NCI-H526 treated with DMSO at 0.1 percent for 48 hours (cell line): ENCODE measurements at regions not wholly inside any gene's neighbourhood (a gene's known extent, or its start where the extent isn't known, plus 50 kb on each side); places are given as distances from the start of the nearest gene placed in this dataset.
A peak's percentile ranks its signal among the peaks of the same experiment; 100 is the strongest.

Source experiments
- DNase-seq: peaks from one replicate; lab custom pipeline; 2025; lab: John Stamatoyannopoulos, UW

DNA sequence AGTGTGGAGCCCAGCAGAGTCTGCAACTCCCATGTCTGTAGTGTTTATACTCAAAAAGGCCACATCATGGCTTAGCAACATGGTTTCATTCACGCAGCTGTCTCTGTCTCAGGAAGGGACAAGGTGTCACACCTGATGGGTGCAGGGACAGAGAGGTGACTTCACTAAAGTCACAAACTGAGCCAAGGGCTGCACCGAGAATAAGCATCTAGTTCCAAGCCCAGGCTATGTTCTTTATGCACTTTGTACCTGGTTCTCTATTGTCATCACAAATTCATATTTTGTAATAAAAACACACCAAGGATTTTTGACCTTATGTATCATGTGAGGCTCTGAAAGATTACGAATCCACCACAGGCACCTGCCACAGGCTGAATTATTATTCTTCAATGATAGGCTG lies 64.9 kb upstream of the STK32A start:
- no peak for DNase-seq

DNA sequence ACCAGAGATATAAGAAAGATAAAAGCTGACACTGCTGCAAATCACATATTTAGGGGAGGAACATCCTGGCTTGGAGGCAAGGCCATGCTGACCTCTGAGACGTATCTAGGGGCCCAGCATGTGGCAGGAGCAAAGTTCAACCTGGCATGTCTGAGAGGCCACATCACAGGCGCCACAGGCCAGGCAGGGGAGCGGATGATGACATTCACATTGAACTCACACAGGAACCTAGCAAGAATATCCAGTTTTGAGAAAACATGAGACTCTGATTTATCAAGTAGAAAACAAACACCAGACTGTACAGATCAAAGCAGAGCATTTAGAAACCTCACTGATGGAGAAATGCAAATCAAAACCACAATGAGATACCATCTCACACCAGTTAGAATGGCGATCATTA lies 64.2 kb upstream of the STK32A start:
- DNase-seq, result peak; percentile 17

GRCh38 chr5:147174671-147175265 lies 60.1 kb upstream of the STK32A start:
- DNase-seq, result no peak

- no peak for DNase-seq
Measured at GRCh38 chr5:147175516-147176097, 59.2 kb upstream of the STK32A start.

DNA sequence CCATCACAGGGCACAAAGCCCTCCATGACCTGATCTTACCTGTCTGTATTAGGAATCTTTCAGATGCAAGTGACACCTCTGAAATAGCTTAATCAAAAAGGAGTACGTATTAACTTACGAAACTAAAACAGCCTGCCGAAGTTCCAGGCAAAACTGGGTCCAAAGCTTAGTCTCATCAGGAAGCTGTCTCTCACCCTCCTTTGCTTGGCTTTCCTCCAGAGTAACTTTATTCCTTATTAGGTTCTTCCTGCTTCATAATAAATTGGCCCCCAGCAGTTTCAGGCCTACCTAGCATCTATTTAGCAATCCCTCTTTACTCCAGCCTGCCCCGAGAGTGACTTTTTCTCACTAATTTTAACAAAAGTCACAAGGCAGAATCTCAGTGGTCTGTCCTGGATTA lies 58.4 kb upstream of the STK32A start:
- DNase-seq, result no peak

- DNase-seq, result no peak
Measured at GRCh38 chr5:147177125-147177840, 57.5 kb upstream of the STK32A start.

DNA sequence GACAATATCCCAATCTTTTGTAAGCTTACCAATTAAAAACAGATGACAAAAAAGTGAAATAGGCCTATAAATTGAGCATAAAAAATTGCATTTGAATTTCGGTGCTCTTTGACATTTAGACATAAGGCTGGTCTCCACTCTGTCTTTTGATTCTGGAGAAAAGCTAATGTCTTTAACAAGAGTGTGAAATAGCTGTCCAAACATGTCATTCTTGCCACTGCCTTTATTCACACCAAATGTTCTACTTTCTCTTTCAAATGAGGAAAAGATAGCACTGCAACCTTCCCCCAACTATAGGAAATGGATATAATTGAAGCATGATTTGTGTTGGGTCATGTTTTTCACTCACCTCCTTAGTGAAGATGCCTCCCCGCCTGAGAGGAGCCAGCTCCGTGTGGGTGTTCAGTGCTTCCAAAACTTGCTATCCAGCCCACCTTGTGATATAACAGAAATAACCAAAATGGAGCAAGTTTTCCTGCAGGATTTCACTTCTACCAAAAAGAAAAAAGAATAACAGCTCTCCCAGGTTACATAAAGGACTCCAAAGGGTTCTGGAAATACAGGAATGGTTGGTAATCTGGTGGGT lies 55.2 kb upstream of the STK32A start:
- DNase-seq, result no peak

DNA sequence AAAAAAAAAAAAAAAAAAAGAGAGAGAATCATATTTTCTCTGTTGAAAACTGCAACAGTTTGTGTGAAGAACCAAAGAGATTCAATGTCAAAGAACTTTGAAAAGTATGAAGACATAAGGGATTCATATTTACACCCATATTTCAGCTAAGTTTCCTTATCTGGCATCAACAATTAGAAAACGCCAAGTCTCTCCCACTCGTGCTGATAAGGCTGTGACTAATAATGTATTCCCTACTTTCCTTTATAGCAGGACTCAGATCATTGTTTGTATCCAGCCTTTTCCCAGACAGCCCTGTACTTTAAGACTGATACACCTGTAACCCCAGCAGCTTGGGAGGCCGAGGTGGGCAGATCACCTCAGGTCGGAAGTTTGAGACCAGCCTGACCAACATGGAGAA lies 54.1 kb upstream of the STK32A start:
- DNase-seq, result no peak
